ENCODE measurements at regions not wholly inside any gene's neighbourhood (a gene's known extent, or its start where the extent isn't known, plus 50 kb on each side); places are given as distances from the start of the nearest gene placed in this dataset.
"Not testable (repeated sequence)": the region's sequence is repeated elsewhere in the genome, so short reads cannot be mapped to it uniquely, and the experiment has no call there.

GRCh38 chr18:62442391-62442790, 80.4 kb upstream of the ZCCHC2 start:
- DNase-seq (ENCODE audit: low spot score), result no peak
- intact Hi-C loops (cut with DNase I), result no loop called here

- DNase-seq (ENCODE audit: low spot score), result no peak
- intact Hi-C loops (cut with DNase I), result no loop called here
These were observed 77.4 kb upstream of the ZCCHC2 start for GRCh38 chr18:62445386-62445917.

- DNase-seq (ENCODE audit: low spot score), result no peak
- intact Hi-C loops (cut with DNase I), result no loop called here
These were observed 76.3 kb upstream of the ZCCHC2 start for GRCh38 chr18:62446511-62446910.

- no peak for DNase-seq (ENCODE audit: low spot score)
- intact Hi-C loops (cut with DNase I), result no loop called here
These were observed 75.2 kb upstream of the ZCCHC2 start for GRCh38 chr18:62447652-62448051.

- no peak for DNase-seq (ENCODE audit: low spot score)
These were observed 74.4 kb upstream of the ZCCHC2 start for GRCh38 chr18:62448426-62448825.

GRCh38 chr18:62449490-62450104, 73.2 kb upstream of the ZCCHC2 start:
- intact Hi-C loops (cut with DNase I), result no loop called here
- no peak for DNase-seq (ENCODE audit: low spot score)

More at GRCh38 chr18:62448426-62448825, 74.4 kb upstream of the ZCCHC2 start:
- intact Hi-C loops (cut with DNase I), result no loop called here

GRCh38 chr18:62450175-62450545, 72.7 kb upstream of the ZCCHC2 start:
- no peak for DNase-seq (ENCODE audit: low spot score)
- intact Hi-C loops (cut with DNase I), result no loop called here

- intact Hi-C loops (cut with DNase I), result no loop called here
These were observed 72.0 kb upstream of the ZCCHC2 start for GRCh38 chr18:62450546-62451410.

GRCh38 chr18:62452280-62452831, 70.5 kb upstream of the ZCCHC2 start:
- intact Hi-C loops (cut with DNase I), result no loop called here
- DNase-seq (ENCODE audit: low spot score), result no peak

More at GRCh38 chr18:62450546-62451410, 72.0 kb upstream of the ZCCHC2 start:
- peak; percentile 93 for DNase-seq (ENCODE audit: low spot score)

GRCh38 chr18:62453864-62454263, 69.0 kb upstream of the ZCCHC2 start:
- intact Hi-C loops (cut with DNase I), result no loop called here
- no peak for DNase-seq (ENCODE audit: low spot score)

GRCh38 chr18:62454527-62454926, 68.3 kb upstream of the ZCCHC2 start:
- intact Hi-C loops (cut with DNase I), result no loop called here
- DNase-seq (ENCODE audit: low spot score), result no peak

GRCh38 chr18:62455222-62455621, 67.6 kb upstream of the ZCCHC2 start:
- intact Hi-C loops (cut with DNase I), result no loop called here
- no peak for DNase-seq (ENCODE audit: low spot score)

- intact Hi-C loops (cut with DNase I), result no loop called here
- no peak for DNase-seq (ENCODE audit: low spot score)
These were observed 64.9 kb upstream of the ZCCHC2 start for GRCh38 chr18:62457877-62458276.

- intact Hi-C loops (cut with DNase I), result no loop called here
These were observed 64.5 kb upstream of the ZCCHC2 start for GRCh38 chr18:62458346-62458745.

GRCh38 chr18:62458868-62459716, 63.7 kb upstream of the ZCCHC2 start:
- no peak for DNase-seq (ENCODE audit: low spot score)
- intact Hi-C loops (cut with DNase I), result no loop called here

More at GRCh38 chr18:62458346-62458745, 64.5 kb upstream of the ZCCHC2 start:
- no peak for DNase-seq (ENCODE audit: low spot score)

- intact Hi-C loops (cut with DNase I), result no loop called here
- DNase-seq (ENCODE audit: low spot score), result no peak
These were observed 61.9 kb upstream of the ZCCHC2 start for GRCh38 chr18:62460851-62461300.

GRCh38 chr18:62461591-62461990, 61.2 kb upstream of the ZCCHC2 start:
- no peak for DNase-seq (ENCODE audit: low spot score)
- intact Hi-C loops (cut with DNase I), result no loop called here

- DNase-seq (ENCODE audit: low spot score), result no peak
- intact Hi-C loops (cut with DNase I), result no loop called here
These were observed 58.6 kb upstream of the ZCCHC2 start for GRCh38 chr18:62464266-62464665.

GRCh38 chr18:62469131-62469530, 53.7 kb upstream of the ZCCHC2 start:
- DNase-seq (ENCODE audit: low spot score); intact Hi-C loops (cut with DNase I): not testable (repeated sequence)

Data from posterior vena cava (tissue), 2 donors.